ENCODE measurements at regions not wholly inside any gene's neighbourhood (a gene's known extent, or its start where the extent isn't known, plus 50 kb on each side); places are given as distances from the start of the nearest gene placed in this dataset.
A peak's percentile ranks its signal among the peaks of the same experiment; 100 is the strongest.
"Not testable (repeated sequence)": the region's sequence is repeated elsewhere in the genome, so short reads cannot be mapped to it uniquely, and the experiment has no call there.

GRCh38 chr12:89228491-89228890, 123.8 kb downstream of the DUSP6 start:
- Histone ChIP-seq H3K36me3 (ENCODE audit: insufficient read depth, low read length) (no peaks in the 10 kb centered on the region), H2AFZ (ENCODE audit: low read length, unreplicated experiment) (no peak overlapping the region), H3K4me3 (ENCODE audit: low read depth, low read length) (no peak overlapping the region), H3K4me1 (ENCODE audit: control insufficient read depth, insufficient read depth, low read length, unreplicated experiment) (peaks cover 35% of the 10 kb centered on the region), H3K79me2 (ENCODE audit: control insufficient read depth, insufficient read depth, low read length, unreplicated experiment) (no peaks in the 10 kb centered on the region), H3K27ac (ENCODE audit: low read depth, low read length) (no peak overlapping the region), H3K27me3 (ENCODE audit: insufficient read depth, low read length) (no peaks in the 10 kb centered on the region)

GRCh38 chr12:89227774-89228173, 124.5 kb downstream of the DUSP6 start:
- Histone ChIP-seq H3K27me3 (ENCODE audit: insufficient read depth, low read length) (no peaks in the 10 kb centered on the region), H3K79me2 (ENCODE audit: control insufficient read depth, insufficient read depth, low read length, unreplicated experiment) (no peaks in the 10 kb centered on the region), H3K27ac (ENCODE audit: low read depth, low read length) (no peak overlapping the region), H2AFZ (ENCODE audit: low read length, unreplicated experiment) (no peak overlapping the region), H3K4me1 (ENCODE audit: control insufficient read depth, insufficient read depth, low read length, unreplicated experiment) (peaks cover 35% of the 10 kb centered on the region), H3K4me3 (ENCODE audit: low read depth, low read length) (no peak overlapping the region), H3K36me3 (ENCODE audit: insufficient read depth, low read length) (no peaks in the 10 kb centered on the region)

- Histone ChIP-seq H2AFZ (ENCODE audit: low read length, unreplicated experiment) (peak overlapping the region; percentile 78), H3K36me3 (ENCODE audit: insufficient read depth, low read length) (no peaks in the 10 kb centered on the region), H3K27ac (ENCODE audit: low read depth, low read length) (peak overlapping the region; percentile 90)
These were observed 126.4 kb downstream of the DUSP6 start for GRCh38 chr12:89225808-89226411.

GRCh38 chr12:89225401-89225800, 126.9 kb downstream of the DUSP6 start:
- Histone ChIP-seq H3K79me2 (ENCODE audit: control insufficient read depth, insufficient read depth, low read length, unreplicated experiment) (no peaks in the 10 kb centered on the region), H3K27ac (ENCODE audit: low read depth, low read length) (peak overlapping the region; percentile 90), H3K4me1 (ENCODE audit: control insufficient read depth, insufficient read depth, low read length, unreplicated experiment) (peaks cover 20% of the 10 kb centered on the region), H3K27me3 (ENCODE audit: insufficient read depth, low read length) (no peaks in the 10 kb centered on the region), H2AFZ (ENCODE audit: low read length, unreplicated experiment) (peak overlapping the region; percentile 78), H3K4me3 (ENCODE audit: low read depth, low read length) (no peak overlapping the region), H3K36me3 (ENCODE audit: insufficient read depth, low read length) (no peaks in the 10 kb centered on the region)

More at GRCh38 chr12:89225808-89226411, 126.4 kb downstream of the DUSP6 start:
- H3K27me3 ChIP-seq (ENCODE audit: insufficient read depth, low read length) = no peaks in the 10 kb centered on the region
- H3K4me3 ChIP-seq (ENCODE audit: low read depth, low read length) = peak overlapping the region; percentile 49
- H3K4me1 ChIP-seq (ENCODE audit: control insufficient read depth, insufficient read depth, low read length, unreplicated experiment) = peaks cover 25% of the 10 kb centered on the region
- H3K79me2 ChIP-seq (ENCODE audit: control insufficient read depth, insufficient read depth, low read length, unreplicated experiment) = no peaks in the 10 kb centered on the region

- H3K27ac ChIP-seq (ENCODE audit: low read depth, low read length); H3K27me3 ChIP-seq (ENCODE audit: insufficient read depth, low read length); H3K4me3 ChIP-seq (ENCODE audit: low read depth, low read length); H2AFZ ChIP-seq (ENCODE audit: low read length, unreplicated experiment); H3K36me3 ChIP-seq (ENCODE audit: insufficient read depth, low read length); H3K79me2 ChIP-seq (ENCODE audit: control insufficient read depth, insufficient read depth, low read length, unreplicated experiment): not testable (repeated sequence)
- H3K4me1 ChIP-seq (ENCODE audit: control insufficient read depth, insufficient read depth, low read length, unreplicated experiment) = peaks cover 15% of the 10 kb centered on the region
These were observed 129.7 kb downstream of the DUSP6 start for GRCh38 chr12:89222580-89222979.

- Histone ChIP-seq H3K27me3 (ENCODE audit: insufficient read depth, low read length) (no peaks in the 10 kb centered on the region), H3K27ac (ENCODE audit: low read depth, low read length) (no peak overlapping the region), H3K36me3 (ENCODE audit: insufficient read depth, low read length) (no peaks in the 10 kb centered on the region), H3K4me1 (ENCODE audit: control insufficient read depth, insufficient read depth, low read length, unreplicated experiment) (peaks cover 3% of the 10 kb centered on the region), H2AFZ (ENCODE audit: low read length, unreplicated experiment) (no peak overlapping the region), H3K79me2 (ENCODE audit: control insufficient read depth, insufficient read depth, low read length, unreplicated experiment) (no peaks in the 10 kb centered on the region), H3K4me3 (ENCODE audit: low read depth, low read length) (no peak overlapping the region)
These were observed 134.8 kb downstream of the DUSP6 start for GRCh38 chr12:89217472-89217871.

- no peaks in the 10 kb centered on the region for H3K36me3 ChIP-seq (ENCODE audit: insufficient read depth, low read length)
- H3K27me3 ChIP-seq (ENCODE audit: insufficient read depth, low read length) = no peaks in the 10 kb centered on the region
- H3K79me2 ChIP-seq (ENCODE audit: control insufficient read depth, insufficient read depth, low read length, unreplicated experiment) = no peaks in the 10 kb centered on the region
- no peak overlapping the region for H3K4me3 ChIP-seq (ENCODE audit: low read depth, low read length)
- no peak overlapping the region for H3K27ac ChIP-seq (ENCODE audit: low read depth, low read length)
- H2AFZ ChIP-seq (ENCODE audit: low read length, unreplicated experiment) = no peak overlapping the region
- H3K4me1 ChIP-seq (ENCODE audit: control insufficient read depth, insufficient read depth, low read length, unreplicated experiment) = peaks cover 14% of the 10 kb centered on the region
These were observed 135.9 kb downstream of the DUSP6 start for GRCh38 chr12:89216211-89216952.

- H3K36me3 ChIP-seq (ENCODE audit: insufficient read depth, low read length) = no peaks in the 10 kb centered on the region
- no peaks in the 10 kb centered on the region for H3K27me3 ChIP-seq (ENCODE audit: insufficient read depth, low read length)
- no peak overlapping the region for H2AFZ ChIP-seq (ENCODE audit: low read length, unreplicated experiment)
- no peaks in the 10 kb centered on the region for H3K79me2 ChIP-seq (ENCODE audit: control insufficient read depth, insufficient read depth, low read length, unreplicated experiment)
- no peak overlapping the region for H3K4me3 ChIP-seq (ENCODE audit: low read depth, low read length)
- no peak overlapping the region for H3K27ac ChIP-seq (ENCODE audit: low read depth, low read length)
- peaks cover 19% of the 10 kb centered on the region for H3K4me1 ChIP-seq (ENCODE audit: control insufficient read depth, insufficient read depth, low read length, unreplicated experiment)
These were observed 137.1 kb downstream of the DUSP6 start for GRCh38 chr12:89215196-89215595.

GRCh38 chr12:89213747-89214146, 138.6 kb downstream of the DUSP6 start:
- Histone ChIP-seq H3K79me2 (ENCODE audit: control insufficient read depth, insufficient read depth, low read length, unreplicated experiment) (no peaks in the 10 kb centered on the region), H3K27ac (ENCODE audit: low read depth, low read length) (no peak overlapping the region), H3K4me1 (ENCODE audit: control insufficient read depth, insufficient read depth, low read length, unreplicated experiment) (peaks cover 19% of the 10 kb centered on the region)

GRCh38 chr12:89213139-89213538, 139.2 kb downstream of the DUSP6 start:
- Histone ChIP-seq H3K27me3 (ENCODE audit: insufficient read depth, low read length) (no peaks in the 10 kb centered on the region), H2AFZ (ENCODE audit: low read length, unreplicated experiment) (no peak overlapping the region), H3K4me3 (ENCODE audit: low read depth, low read length) (no peak overlapping the region), H3K79me2 (ENCODE audit: control insufficient read depth, insufficient read depth, low read length, unreplicated experiment) (no peaks in the 10 kb centered on the region), H3K4me1 (ENCODE audit: control insufficient read depth, insufficient read depth, low read length, unreplicated experiment) (peaks cover 19% of the 10 kb centered on the region), H3K36me3 (ENCODE audit: insufficient read depth, low read length) (no peaks in the 10 kb centered on the region), H3K27ac (ENCODE audit: low read depth, low read length) (peak overlapping the region; percentile 49; the same call in 1 of the 2 replicates)

More at GRCh38 chr12:89213747-89214146, 138.6 kb downstream of the DUSP6 start:
- H2AFZ ChIP-seq (ENCODE audit: low read length, unreplicated experiment) = no peak overlapping the region
- H3K4me3 ChIP-seq (ENCODE audit: low read depth, low read length) = no peak overlapping the region
- H3K27me3 ChIP-seq (ENCODE audit: insufficient read depth, low read length) = no peaks in the 10 kb centered on the region
- H3K36me3 ChIP-seq (ENCODE audit: insufficient read depth, low read length) = no peaks in the 10 kb centered on the region

- no peak overlapping the region for H2AFZ ChIP-seq (ENCODE audit: low read length, unreplicated experiment)
- H3K4me1 ChIP-seq (ENCODE audit: control insufficient read depth, insufficient read depth, low read length, unreplicated experiment) = peaks cover 19% of the 10 kb centered on the region
- H3K4me3 ChIP-seq (ENCODE audit: low read depth, low read length) = no peak overlapping the region
- peak overlapping the region; percentile 49 for H3K27ac ChIP-seq (ENCODE audit: low read depth, low read length)
- no peaks in the 10 kb centered on the region for H3K36me3 ChIP-seq (ENCODE audit: insufficient read depth, low read length)
- H3K27me3 ChIP-seq (ENCODE audit: insufficient read depth, low read length) = no peaks in the 10 kb centered on the region
- H3K79me2 ChIP-seq (ENCODE audit: control insufficient read depth, insufficient read depth, low read length, unreplicated experiment) = no peaks in the 10 kb centered on the region
These were observed 139.9 kb downstream of the DUSP6 start for GRCh38 chr12:89212339-89212771.
